ENCODE measurements at regions not wholly inside any gene's neighbourhood (a gene's known extent, or its start where the extent isn't known, plus 50 kb on each side); places are given as distances from the start of the nearest gene placed in this dataset.

GRCh38 chr4:57243076-57243475, 132.9 kb upstream of the IGFBP7 start:
- DNase-seq (ENCODE audit: low read depth), result no peak

- no peak for DNase-seq (ENCODE audit: low read depth)
Measured at GRCh38 chr4:57234252-57234775, 124.1 kb upstream of the IGFBP7 start.

DNA sequence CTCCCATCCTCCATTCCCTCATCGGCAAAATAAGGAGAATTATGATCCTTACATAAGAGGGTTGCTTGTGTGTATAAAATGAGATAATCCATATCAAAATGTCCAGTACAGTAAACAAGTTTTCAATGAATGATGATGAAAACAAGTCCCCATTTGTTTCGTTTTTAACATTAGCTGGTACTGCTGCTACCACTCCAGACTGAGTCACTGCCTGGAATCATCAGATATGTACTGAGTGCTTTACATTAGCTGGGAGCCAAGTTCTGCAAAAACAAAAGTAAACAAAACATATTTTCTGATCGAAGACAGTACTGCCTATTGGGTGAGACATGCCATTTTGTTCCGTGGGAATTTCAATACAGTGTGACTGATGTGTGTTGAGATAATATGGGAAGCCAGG, 123.2 kb upstream of the IGFBP7 start:
- no peak for DNase-seq (ENCODE audit: low read depth)

DNA sequence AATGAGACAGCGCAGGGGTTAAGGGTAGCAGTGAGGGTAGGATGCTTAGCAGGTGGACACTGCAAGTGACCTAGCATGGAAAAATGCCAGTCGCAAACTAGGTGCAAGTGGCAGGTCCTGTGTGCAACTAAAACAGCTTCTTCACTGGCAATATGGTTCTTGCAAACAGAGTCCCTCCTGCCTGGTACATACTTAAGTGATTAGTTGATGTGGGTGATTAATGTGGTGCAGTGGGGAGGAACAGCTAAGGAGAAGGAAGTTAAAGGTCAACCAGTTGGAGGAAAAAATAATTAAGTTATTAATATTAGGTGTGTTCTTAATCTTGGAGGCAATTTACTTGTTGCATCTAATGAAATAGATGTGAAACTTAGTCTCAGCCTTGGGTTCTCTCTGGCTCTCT, 121.6 kb upstream of the IGFBP7 start:
- no peak for DNase-seq (ENCODE audit: low read depth)

GRCh38 chr4:57220734-57221133, 110.5 kb upstream of the IGFBP7 start:
- no peak for DNase-seq (ENCODE audit: low read depth)

GRCh38 chr4:57220172-57220571, 110.0 kb upstream of the IGFBP7 start:
- no peak for DNase-seq (ENCODE audit: low read depth)

GRCh38 chr4:57219431-57219830, 109.2 kb upstream of the IGFBP7 start:
- no peak for DNase-seq (ENCODE audit: low read depth)

GRCh38 chr4:57214654-57215411, 104.6 kb upstream of the IGFBP7 start:
- no peak for DNase-seq (ENCODE audit: low read depth)

- no peak for DNase-seq (ENCODE audit: low read depth)
Measured at GRCh38 chr4:57211131-57211530, 100.9 kb upstream of the IGFBP7 start.

- DNase-seq (ENCODE audit: low read depth), result no peak
Measured at GRCh38 chr4:57206172-57206571, 96.0 kb upstream of the IGFBP7 start.

GRCh38 chr4:57205580-57205979, 95.4 kb upstream of the IGFBP7 start:
- DNase-seq (ENCODE audit: low read depth), result no peak

GRCh38 chr4:57200799-57201327, 90.7 kb upstream of the IGFBP7 start:
- no peak for DNase-seq (ENCODE audit: low read depth)

GRCh38 chr4:57199267-57199666, 89.1 kb upstream of the IGFBP7 start:
- no peak for DNase-seq (ENCODE audit: low read depth)

DNA sequence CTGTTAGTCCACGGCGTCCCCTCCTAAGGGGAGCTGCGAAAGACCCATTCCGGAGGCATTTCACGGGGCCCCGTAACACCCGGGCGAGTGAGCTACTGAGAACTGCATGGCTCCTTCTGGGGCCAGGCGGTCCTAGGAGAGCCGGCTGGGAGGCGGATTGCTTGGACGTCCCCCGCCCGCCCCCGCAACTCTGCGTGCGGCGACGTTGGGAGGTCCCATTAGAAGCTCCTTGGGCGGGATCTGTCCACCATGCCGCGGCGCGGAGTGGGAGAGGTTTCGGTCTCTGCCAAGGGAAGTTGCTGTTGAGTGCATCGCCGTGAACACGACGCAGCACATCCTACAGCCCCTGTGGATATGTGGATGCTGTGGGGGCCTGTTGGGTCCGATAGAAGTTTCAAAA, 85.4 kb upstream of the IGFBP7 start:
- DNase-seq (ENCODE audit: low read depth), result no peak

- no peak for DNase-seq (ENCODE audit: low read depth)
Measured at GRCh38 chr4:57194068-57194611, 84.0 kb upstream of the IGFBP7 start.

- DNase-seq (ENCODE audit: low read depth), result no peak
Measured at GRCh38 chr4:57193209-57193810, 83.1 kb upstream of the IGFBP7 start.

DNA sequence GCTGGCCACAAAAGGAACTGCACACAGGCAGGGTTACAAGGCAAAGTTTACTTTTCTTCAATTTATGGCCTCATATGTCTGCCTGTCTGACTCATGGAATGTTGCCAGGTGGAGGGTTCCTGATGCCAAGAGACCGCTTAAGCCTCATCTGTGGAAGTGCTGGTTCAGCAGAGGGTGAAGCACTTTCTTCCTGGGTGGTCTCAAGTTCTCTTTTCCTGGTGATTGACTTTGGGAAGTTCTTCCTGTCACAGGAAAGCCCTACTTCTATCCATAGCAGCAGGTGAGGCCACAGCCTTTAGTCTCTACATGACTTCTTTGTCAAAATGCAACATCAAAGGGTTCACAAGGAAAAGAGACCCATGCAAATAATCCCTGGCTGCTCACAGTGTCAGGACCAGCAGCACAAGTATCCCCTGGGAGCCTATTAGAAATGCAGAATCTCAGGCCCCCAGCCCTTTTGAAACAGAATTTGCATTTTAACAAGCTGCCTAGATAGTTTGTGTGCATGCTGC, 81.4 kb upstream of the IGFBP7 start:
- DNase-seq (ENCODE audit: low read depth), result no peak

GRCh38 chr4:57190601-57191481, 80.7 kb upstream of the IGFBP7 start:
- DNase-seq (ENCODE audit: low read depth), result no peak

DNA sequence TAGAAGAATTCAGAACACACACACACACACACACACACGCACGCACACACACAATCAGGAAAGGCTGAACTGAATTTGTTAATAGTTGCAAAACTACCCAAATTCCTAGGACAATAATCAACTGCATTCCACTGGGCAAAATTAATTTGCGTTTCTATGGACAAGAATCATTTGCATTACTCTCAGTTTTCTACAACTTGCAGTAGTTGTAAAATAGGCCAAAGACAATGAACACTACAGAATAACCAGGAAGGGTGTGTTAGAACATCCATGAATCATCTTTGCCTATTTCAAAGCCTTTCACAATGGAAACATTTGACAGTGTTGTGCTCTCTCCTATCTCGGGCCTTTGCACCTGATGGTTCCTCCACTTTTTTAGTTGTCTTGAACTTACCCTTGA, 77.1 kb upstream of the IGFBP7 start:
- DNase-seq (ENCODE audit: low read depth), result no peak

- DNase-seq (ENCODE audit: low read depth), result no peak
Measured at GRCh38 chr4:57184378-57185029, 74.3 kb upstream of the IGFBP7 start.

GRCh38 chr4:57182132-57182874, 72.1 kb upstream of the IGFBP7 start:
- DNase-seq (ENCODE audit: low read depth), result no peak

Data from activated T-helper 9 cell treated with anti-CD3 and anti-CD28 coated beads, Interleukin-2, amount 50 U/mL, for 16 hours (primary cell).